Activated naive CD8-positive, alpha-beta T cell (primary cell): ENCODE measurements at regions not wholly inside any gene's neighbourhood (a gene's known extent, or its start where the extent isn't known, plus 50 kb on each side); places are given as distances from the start of the nearest gene placed in this dataset.
"Not testable (repeated sequence)": the region's sequence is repeated elsewhere in the genome, so short reads cannot be mapped to it uniquely, and the experiment has no call there.

Source experiments
- H3K27ac Mint-ChIP-seq: one replicate; pipeline ENCODE4 v1.8.0; 2021; ENCODE audit warnings: mixed read lengths
- H3K27me3 Mint-ChIP-seq: one replicate; pipeline ENCODE4 v1.8.0; 2021; ENCODE audit warnings: mixed read lengths
- H3K36me3 Mint-ChIP-seq: one replicate; pipeline ENCODE4 v1.8.0; 2021; ENCODE audit warnings: mixed read lengths
- H3K4me1 Mint-ChIP-seq: one replicate; pipeline ENCODE4 v1.8.0; 2021; ENCODE audit warnings: low read depth, mixed read lengths
- H3K4me3 Mint-ChIP-seq: one replicate; pipeline ENCODE4 v1.8.0; 2021; ENCODE audit warnings: mild to moderate bottlenecking, mixed read lengths
- H3K9me3 Mint-ChIP-seq: one replicate; pipeline ENCODE4 v1.8.0; 2021; ENCODE audit warnings: low read depth, mixed read lengths

- H3K36me3 Mint-ChIP-seq: no peaks in the 10 kb centered on the region
- H3K27ac Mint-ChIP-seq: no peak overlapping the region
- H3K4me3 Mint-ChIP-seq: no peak overlapping the region
- peaks cover 8% of the 10 kb centered on the region for H3K9me3 Mint-ChIP-seq
- H3K4me1 Mint-ChIP-seq: no peaks in the 10 kb centered on the region
- H3K27me3 Mint-ChIP-seq: no peaks in the 10 kb centered on the region
These were observed 823.5 kb upstream of the POM121L12 start for GRCh38 chr7:52211930-52212329.

GRCh38 chr7:52209614-52210013 lies 825.8 kb upstream of the POM121L12 start:
- no peaks in the 10 kb centered on the region for H3K4me1 Mint-ChIP-seq
- no peak overlapping the region for H3K27ac Mint-ChIP-seq
- H3K4me3 Mint-ChIP-seq: no peak overlapping the region
- H3K9me3 Mint-ChIP-seq: peaks cover 8% of the 10 kb centered on the region
- H3K36me3 Mint-ChIP-seq: no peaks in the 10 kb centered on the region
- no peaks in the 10 kb centered on the region for H3K27me3 Mint-ChIP-seq

- no peaks in the 10 kb centered on the region for H3K4me1 Mint-ChIP-seq
- no peaks in the 10 kb centered on the region for H3K36me3 Mint-ChIP-seq
- H3K4me3 Mint-ChIP-seq: no peak overlapping the region
- H3K27ac Mint-ChIP-seq: no peak overlapping the region
- H3K27me3 Mint-ChIP-seq: no peaks in the 10 kb centered on the region
- H3K9me3 Mint-ChIP-seq: peaks cover 3% of the 10 kb centered on the region
These were observed 838.2 kb upstream of the POM121L12 start for GRCh38 chr7:52197221-52197620.

- Mint-ChIP-seq H3K4me1 (no peaks in the 10 kb centered on the region), H3K27me3 (peaks cover 2% of the 10 kb centered on the region), H3K36me3 (no peaks in the 10 kb centered on the region), H3K27ac (no peak overlapping the region), H3K4me3 (no peak overlapping the region), H3K9me3 (peaks cover 3% of the 10 kb centered on the region)
These were observed 839.8 kb upstream of the POM121L12 start for GRCh38 chr7:52195664-52196063.

- H3K4me1 Mint-ChIP-seq: no peaks in the 10 kb centered on the region
- no peak overlapping the region for H3K4me3 Mint-ChIP-seq
- no peak overlapping the region for H3K27ac Mint-ChIP-seq
- peaks cover 2% of the 10 kb centered on the region for H3K27me3 Mint-ChIP-seq
- H3K9me3 Mint-ChIP-seq: peaks cover 3% of the 10 kb centered on the region
- no peaks in the 10 kb centered on the region for H3K36me3 Mint-ChIP-seq
These were observed 846.2 kb upstream of the POM121L12 start for GRCh38 chr7:52189153-52189778.

GRCh38 chr7:52184006-52184703 lies 851.3 kb upstream of the POM121L12 start:
- Mint-ChIP-seq H3K4me1 (no peaks in the 10 kb centered on the region), H3K27ac (no peak overlapping the region), H3K36me3 (no peaks in the 10 kb centered on the region), H3K4me3 (no peak overlapping the region), H3K27me3 (no peaks in the 10 kb centered on the region), H3K9me3 (peaks cover 2% of the 10 kb centered on the region)

- no peak overlapping the region for H3K27ac Mint-ChIP-seq
- H3K4me1 Mint-ChIP-seq: no peaks in the 10 kb centered on the region
- H3K4me3 Mint-ChIP-seq: no peak overlapping the region
- no peaks in the 10 kb centered on the region for H3K27me3 Mint-ChIP-seq
- peaks cover 2% of the 10 kb centered on the region for H3K9me3 Mint-ChIP-seq
- H3K36me3 Mint-ChIP-seq: no peaks in the 10 kb centered on the region
These were observed 855.5 kb upstream of the POM121L12 start for GRCh38 chr7:52179934-52180333.

- no peaks in the 10 kb centered on the region for H3K36me3 Mint-ChIP-seq
- H3K27me3 Mint-ChIP-seq: no peaks in the 10 kb centered on the region
- no peaks in the 10 kb centered on the region for H3K4me1 Mint-ChIP-seq
- H3K9me3 Mint-ChIP-seq: peaks cover 3% of the 10 kb centered on the region
- H3K27ac Mint-ChIP-seq: no peak overlapping the region
- H3K4me3 Mint-ChIP-seq: no peak overlapping the region
These were observed 851.5 kb upstream of the COBL start for GRCh38 chr7:52168085-52168484.

- H3K27me3 Mint-ChIP-seq: no peaks in the 10 kb centered on the region
- H3K4me3 Mint-ChIP-seq: no peak overlapping the region
These were observed 846.7 kb upstream of the COBL start for GRCh38 chr7:52163311-52163710.

GRCh38 chr7:52161483-52161882 lies 844.9 kb upstream of the COBL start:
- Mint-ChIP-seq H3K27me3 (no peaks in the 10 kb centered on the region), H3K4me3 (no peak overlapping the region), H3K4me1 (no peaks in the 10 kb centered on the region), H3K9me3 (no peaks in the 10 kb centered on the region), H3K36me3 (no peaks in the 10 kb centered on the region), H3K27ac (no peak overlapping the region)

More at GRCh38 chr7:52163311-52163710, 846.7 kb upstream of the COBL start:
- Mint-ChIP-seq H3K27ac (no peak overlapping the region), H3K4me1 (no peaks in the 10 kb centered on the region), H3K36me3 (no peaks in the 10 kb centered on the region), H3K9me3 (peaks cover 3% of the 10 kb centered on the region)

GRCh38 chr7:52159421-52159820 lies 842.8 kb upstream of the COBL start:
- H3K4me3 Mint-ChIP-seq, H3K27me3 Mint-ChIP-seq, H3K9me3 Mint-ChIP-seq: not testable (repeated sequence)

GRCh38 chr7:52154382-52154781 lies 837.8 kb upstream of the COBL start:
- Mint-ChIP-seq H3K27ac (no peak overlapping the region), H3K4me3 (no peak overlapping the region), H3K4me1 (no peaks in the 10 kb centered on the region), H3K27me3 (no peaks in the 10 kb centered on the region), H3K36me3 (no peaks in the 10 kb centered on the region), H3K9me3 (no peaks in the 10 kb centered on the region)

More at GRCh38 chr7:52159421-52159820, 842.8 kb upstream of the COBL start:
- not testable (repeated sequence) for H3K27ac Mint-ChIP-seq, H3K36me3 Mint-ChIP-seq, H3K4me1 Mint-ChIP-seq

- no peak overlapping the region for H3K4me3 Mint-ChIP-seq
- H3K9me3 Mint-ChIP-seq: no peaks in the 10 kb centered on the region
- H3K27me3 Mint-ChIP-seq: no peaks in the 10 kb centered on the region
- no peaks in the 10 kb centered on the region for H3K4me1 Mint-ChIP-seq
- no peaks in the 10 kb centered on the region for H3K36me3 Mint-ChIP-seq
- H3K27ac Mint-ChIP-seq: no peak overlapping the region
These were observed 835.0 kb upstream of the COBL start for GRCh38 chr7:52151559-52151958.

GRCh38 chr7:52150952-52151351 lies 834.3 kb upstream of the COBL start:
- H3K9me3 Mint-ChIP-seq: no peaks in the 10 kb centered on the region

GRCh38 chr7:52146871-52147634 lies 830.4 kb upstream of the COBL start:
- Mint-ChIP-seq H3K36me3 (no peaks in the 10 kb centered on the region), H3K27me3 (no peaks in the 10 kb centered on the region), H3K4me1 (no peaks in the 10 kb centered on the region), H3K9me3 (peaks cover 3% of the 10 kb centered on the region), H3K4me3 (no peak overlapping the region), H3K27ac (no peak overlapping the region)

More at GRCh38 chr7:52150952-52151351, 834.3 kb upstream of the COBL start:
- Mint-ChIP-seq H3K4me3 (no peak overlapping the region), H3K4me1 (no peaks in the 10 kb centered on the region), H3K27me3 (no peaks in the 10 kb centered on the region), H3K36me3 (no peaks in the 10 kb centered on the region), H3K27ac (no peak overlapping the region)
